K562 (cell line): ENCODE measurements at regions not wholly inside any gene's neighbourhood (a gene's known extent, or its start where the extent isn't known, plus 50 kb on each side); places are given as distances from the start of the nearest gene placed in this dataset.

Source experiments
- ZNF232 ChIP-seq: sonication (generic); formaldehyde crosslinking; IDR thresholded peaks from 2 replicates; pipeline ENCODE4 v1.8.0; 2022; ENCODE audit warnings: mild to moderate bottlenecking, missing genetic modification reagents
- TF ChIP-seq, protein P1 (sequence below): fragments of 450-650 bp; IDR thresholded peaks from 2 replicates; pipeline ENCODE4 v1.6.1; 2016; ENCODE audit warnings: mild to moderate bottlenecking, moderate library complexity

- TF ChIP-seq, protein P1, sequence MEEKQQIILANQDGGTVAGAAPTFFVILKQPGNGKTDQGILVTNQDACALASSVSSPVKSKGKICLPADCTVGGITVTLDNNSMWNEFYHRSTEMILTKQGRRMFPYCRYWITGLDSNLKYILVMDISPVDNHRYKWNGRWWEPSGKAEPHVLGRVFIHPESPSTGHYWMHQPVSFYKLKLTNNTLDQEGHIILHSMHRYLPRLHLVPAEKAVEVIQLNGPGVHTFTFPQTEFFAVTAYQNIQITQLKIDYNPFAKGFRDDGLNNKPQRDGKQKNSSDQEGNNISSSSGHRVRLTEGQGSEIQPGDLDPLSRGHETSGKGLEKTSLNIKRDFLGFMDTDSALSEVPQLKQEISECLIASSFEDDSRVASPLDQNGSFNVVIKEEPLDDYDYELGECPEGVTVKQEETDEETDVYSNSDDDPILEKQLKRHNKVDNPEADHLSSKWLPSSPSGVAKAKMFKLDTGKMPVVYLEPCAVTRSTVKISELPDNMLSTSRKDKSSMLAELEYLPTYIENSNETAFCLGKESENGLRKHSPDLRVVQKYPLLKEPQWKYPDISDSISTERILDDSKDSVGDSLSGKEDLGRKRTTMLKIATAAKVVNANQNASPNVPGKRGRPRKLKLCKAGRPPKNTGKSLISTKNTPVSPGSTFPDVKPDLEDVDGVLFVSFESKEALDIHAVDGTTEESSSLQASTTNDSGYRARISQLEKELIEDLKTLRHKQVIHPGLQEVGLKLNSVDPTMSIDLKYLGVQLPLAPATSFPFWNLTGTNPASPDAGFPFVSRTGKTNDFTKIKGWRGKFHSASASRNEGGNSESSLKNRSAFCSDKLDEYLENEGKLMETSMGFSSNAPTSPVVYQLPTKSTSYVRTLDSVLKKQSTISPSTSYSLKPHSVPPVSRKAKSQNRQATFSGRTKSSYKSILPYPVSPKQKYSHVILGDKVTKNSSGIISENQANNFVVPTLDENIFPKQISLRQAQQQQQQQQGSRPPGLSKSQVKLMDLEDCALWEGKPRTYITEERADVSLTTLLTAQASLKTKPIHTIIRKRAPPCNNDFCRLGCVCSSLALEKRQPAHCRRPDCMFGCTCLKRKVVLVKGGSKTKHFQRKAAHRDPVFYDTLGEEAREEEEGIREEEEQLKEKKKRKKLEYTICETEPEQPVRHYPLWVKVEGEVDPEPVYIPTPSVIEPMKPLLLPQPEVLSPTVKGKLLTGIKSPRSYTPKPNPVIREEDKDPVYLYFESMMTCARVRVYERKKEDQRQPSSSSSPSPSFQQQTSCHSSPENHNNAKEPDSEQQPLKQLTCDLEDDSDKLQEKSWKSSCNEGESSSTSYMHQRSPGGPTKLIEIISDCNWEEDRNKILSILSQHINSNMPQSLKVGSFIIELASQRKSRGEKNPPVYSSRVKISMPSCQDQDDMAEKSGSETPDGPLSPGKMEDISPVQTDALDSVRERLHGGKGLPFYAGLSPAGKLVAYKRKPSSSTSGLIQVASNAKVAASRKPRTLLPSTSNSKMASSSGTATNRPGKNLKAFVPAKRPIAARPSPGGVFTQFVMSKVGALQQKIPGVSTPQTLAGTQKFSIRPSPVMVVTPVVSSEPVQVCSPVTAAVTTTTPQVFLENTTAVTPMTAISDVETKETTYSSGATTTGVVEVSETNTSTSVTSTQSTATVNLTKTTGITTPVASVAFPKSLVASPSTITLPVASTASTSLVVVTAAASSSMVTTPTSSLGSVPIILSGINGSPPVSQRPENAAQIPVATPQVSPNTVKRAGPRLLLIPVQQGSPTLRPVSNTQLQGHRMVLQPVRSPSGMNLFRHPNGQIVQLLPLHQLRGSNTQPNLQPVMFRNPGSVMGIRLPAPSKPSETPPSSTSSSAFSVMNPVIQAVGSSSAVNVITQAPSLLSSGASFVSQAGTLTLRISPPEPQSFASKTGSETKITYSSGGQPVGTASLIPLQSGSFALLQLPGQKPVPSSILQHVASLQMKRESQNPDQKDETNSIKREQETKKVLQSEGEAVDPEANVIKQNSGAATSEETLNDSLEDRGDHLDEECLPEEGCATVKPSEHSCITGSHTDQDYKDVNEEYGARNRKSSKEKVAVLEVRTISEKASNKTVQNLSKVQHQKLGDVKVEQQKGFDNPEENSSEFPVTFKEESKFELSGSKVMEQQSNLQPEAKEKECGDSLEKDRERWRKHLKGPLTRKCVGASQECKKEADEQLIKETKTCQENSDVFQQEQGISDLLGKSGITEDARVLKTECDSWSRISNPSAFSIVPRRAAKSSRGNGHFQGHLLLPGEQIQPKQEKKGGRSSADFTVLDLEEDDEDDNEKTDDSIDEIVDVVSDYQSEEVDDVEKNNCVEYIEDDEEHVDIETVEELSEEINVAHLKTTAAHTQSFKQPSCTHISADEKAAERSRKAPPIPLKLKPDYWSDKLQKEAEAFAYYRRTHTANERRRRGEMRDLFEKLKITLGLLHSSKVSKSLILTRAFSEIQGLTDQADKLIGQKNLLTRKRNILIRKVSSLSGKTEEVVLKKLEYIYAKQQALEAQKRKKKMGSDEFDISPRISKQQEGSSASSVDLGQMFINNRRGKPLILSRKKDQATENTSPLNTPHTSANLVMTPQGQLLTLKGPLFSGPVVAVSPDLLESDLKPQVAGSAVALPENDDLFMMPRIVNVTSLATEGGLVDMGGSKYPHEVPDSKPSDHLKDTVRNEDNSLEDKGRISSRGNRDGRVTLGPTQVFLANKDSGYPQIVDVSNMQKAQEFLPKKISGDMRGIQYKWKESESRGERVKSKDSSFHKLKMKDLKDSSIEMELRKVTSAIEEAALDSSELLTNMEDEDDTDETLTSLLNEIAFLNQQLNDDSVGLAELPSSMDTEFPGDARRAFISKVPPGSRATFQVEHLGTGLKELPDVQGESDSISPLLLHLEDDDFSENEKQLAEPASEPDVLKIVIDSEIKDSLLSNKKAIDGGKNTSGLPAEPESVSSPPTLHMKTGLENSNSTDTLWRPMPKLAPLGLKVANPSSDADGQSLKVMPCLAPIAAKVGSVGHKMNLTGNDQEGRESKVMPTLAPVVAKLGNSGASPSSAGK = no peak
- TF ChIP-seq ZNF232 = no peak
Observed at GRCh38 chr12:90410962-90411361, 544.0 kb downstream of the CCER1 start (continued).
